NCI-H774 (cell line): ENCODE measurements at regions not wholly inside any gene's neighbourhood (a gene's known extent, or its start where the extent isn't known, plus 50 kb on each side); places are given as distances from the start of the nearest gene placed in this dataset.
"Not testable (repeated sequence)": the region's sequence is repeated elsewhere in the genome, so short reads cannot be mapped to it uniquely, and the experiment has no call there.

Experiments used
- DNase-seq: peaks from one replicate; lab custom pipeline; 2025; lab: John Stamatoyannopoulos, UW

- no peak for DNase-seq
These were observed 256.3 kb upstream of the IRF2BP2 start for GRCh38 chr1:234866007-234866866.

DNA sequence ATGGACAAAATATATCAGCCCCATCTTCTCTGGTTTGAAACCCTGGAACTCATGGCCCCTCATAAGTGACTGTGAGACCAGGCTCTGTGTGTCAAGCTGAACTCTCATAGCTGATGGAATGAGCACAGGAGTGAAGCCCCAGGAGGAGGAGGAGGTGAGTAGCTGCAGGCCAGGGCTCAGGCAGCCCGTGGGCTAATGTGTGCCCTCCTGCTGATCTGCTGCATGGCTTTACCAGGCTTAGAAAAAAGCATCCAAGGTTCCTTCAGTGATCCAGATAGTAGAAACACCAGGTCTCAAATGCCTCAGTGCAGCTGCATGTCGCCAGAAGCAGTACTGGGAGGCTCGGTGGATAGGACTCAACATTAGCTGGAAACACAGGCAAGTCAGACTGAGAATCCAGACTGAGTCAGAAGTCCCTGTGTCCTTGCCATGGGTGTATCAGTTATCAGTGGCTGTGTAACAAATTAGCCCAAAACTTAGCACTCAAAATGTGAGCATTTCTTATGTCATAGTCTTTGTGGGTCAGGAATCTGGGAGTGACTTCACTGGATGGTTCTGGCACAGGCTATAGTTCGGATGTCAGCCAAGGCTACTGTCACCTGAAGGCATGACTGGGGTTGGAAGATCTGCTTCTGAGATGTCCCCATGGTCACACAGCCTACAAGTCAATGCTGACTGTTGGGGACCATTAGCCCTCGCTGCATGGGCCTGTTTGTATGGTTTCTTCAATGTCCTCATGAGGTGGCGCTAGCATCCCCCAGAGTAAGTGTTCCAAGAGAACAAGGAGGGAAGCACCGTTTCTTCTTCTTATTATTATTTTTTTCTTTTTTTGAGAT is 255.4 kb upstream of the IRF2BP2 start:
- no peak for DNase-seq

DNA sequence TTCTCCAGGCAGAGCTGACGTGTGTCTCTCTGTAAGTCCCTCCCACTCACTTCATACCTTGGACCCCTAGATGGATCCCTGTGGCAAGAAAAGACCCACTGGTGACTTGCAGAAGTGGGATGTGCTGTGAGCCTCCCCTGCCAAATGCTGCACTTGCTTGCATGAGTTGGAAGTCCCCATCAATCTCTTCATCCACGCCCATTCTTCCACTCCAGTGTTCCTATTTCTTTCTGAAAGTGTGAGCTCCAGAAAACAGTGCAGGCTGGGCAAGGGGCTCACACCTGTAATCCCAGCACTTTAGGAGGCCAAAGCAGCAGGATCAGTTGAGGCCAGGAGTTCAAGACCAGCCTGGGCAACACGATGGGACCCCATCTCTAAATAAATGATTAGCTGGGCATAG is 254.1 kb upstream of the IRF2BP2 start:
- no peak for DNase-seq

DNA sequence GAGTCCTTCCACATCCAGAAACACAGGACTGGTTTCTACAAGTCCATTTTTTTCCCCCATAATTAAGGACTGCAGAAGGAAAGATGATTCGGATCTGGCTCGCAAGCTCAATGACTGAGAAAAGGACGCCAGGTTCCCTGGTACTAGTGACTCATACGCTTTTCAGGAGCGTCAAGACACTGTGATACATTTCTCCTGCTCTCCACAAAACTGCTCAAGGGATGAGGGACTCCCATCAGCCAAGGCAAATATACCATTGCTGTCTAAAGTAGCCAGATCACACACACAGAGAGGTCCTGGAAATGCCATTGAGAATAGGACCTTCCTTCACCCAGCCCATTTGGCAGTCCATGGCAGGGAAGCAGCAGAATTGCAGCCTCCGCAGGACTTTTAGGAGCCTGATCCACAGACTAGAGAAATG is 253.6 kb upstream of the IRF2BP2 start:
- no peak for DNase-seq

- no peak for DNase-seq
These were observed 253.1 kb upstream of the IRF2BP2 start for GRCh38 chr1:234862944-234863515.

- no peak for DNase-seq
These were observed 252.5 kb upstream of the IRF2BP2 start for GRCh38 chr1:234862360-234862943.

DNA sequence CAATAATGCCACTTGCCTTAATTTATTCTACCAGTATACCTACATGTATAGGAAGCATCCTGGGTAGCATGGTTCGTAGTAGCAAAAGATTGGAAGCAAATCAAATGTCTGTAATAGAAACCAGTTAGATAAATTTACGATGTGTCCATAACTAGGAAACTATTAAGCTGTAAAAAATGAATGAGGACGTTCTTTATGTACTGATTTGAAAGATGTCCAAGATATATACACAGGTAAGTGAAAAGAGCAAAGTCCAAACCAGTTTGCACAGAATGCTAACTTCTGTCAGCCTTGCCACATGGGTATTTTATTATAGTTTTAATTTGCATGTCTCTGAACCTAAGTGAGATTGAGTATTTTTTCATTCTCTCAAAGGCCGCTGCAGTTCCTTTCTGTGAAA is 251.8 kb upstream of the IRF2BP2 start:
- no peak for DNase-seq

- no peak for DNase-seq
These were observed 251.1 kb upstream of the IRF2BP2 start for GRCh38 chr1:234861024-234861620.

DNA sequence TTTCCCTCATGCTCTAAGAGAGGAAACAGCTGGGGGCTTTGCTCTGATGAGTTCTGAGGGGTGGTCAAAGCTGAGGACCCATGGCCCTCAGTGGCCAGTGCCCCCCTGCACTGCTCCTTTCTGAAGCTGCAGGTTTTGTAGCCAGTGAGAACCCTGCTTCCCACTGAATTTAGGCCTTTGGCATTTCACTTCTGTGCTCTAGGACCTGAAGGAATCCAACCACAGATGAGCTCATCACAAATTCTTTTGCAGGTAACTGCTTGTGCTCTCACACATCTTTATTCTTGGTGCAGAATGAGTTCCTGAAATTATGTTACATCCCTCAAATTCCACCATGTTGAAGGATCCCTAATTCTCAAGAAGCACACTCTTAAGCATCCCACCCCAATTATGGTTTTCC is 248.7 kb upstream of the IRF2BP2 start:
- no peak for DNase-seq

GRCh38 chr1:234856845-234857245 is 246.9 kb upstream of the IRF2BP2 start:
- DNase-seq: no peak

DNA sequence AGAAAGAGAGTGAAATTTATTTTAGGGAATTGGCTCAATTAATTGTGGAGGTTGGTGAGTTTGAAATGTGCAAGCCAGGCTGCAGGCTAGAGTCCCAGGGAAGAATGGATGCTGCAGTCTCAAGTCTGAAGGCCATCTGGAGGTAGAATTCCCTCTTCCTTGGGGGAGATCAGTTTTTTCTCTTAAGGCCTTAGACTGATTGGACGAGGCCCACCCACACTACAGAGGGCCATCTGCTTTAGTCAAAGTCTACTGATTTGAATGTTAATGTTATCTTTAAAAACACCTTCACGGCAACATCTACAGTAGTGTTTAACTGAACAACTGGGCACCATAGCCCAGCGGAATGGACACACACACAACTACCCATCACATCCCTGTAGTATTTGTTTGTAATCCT is 245.9 kb upstream of the IRF2BP2 start:
- DNase-seq: no peak

DNA sequence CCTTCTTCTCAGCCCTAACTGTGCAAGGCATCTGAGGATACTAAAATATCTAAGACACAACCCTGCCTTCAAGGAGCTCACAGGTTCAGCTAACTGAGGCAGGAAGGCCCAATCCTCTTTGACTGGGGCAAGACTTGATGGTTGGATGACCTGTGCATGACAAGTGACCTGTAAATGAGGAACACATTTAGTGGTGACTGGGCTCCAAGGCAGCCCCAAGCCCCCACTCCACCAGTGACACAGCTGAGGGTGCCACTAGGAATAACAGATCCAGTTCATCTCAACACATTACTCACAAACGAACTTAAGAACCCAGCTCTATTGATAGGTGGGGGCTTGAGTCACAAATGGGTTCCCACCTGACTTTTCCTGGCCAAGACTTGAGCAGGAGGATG is 244.7 kb upstream of the IRF2BP2 start:
- no peak for DNase-seq

- no peak for DNase-seq
These were observed 244.1 kb upstream of the IRF2BP2 start for GRCh38 chr1:234853906-234854644.

GRCh38 chr1:234852659-234853058 is 242.7 kb upstream of the IRF2BP2 start:
- no peak for DNase-seq

- DNase-seq: no peak
These were observed 241.8 kb upstream of the IRF2BP2 start for GRCh38 chr1:234851450-234852438.

DNA sequence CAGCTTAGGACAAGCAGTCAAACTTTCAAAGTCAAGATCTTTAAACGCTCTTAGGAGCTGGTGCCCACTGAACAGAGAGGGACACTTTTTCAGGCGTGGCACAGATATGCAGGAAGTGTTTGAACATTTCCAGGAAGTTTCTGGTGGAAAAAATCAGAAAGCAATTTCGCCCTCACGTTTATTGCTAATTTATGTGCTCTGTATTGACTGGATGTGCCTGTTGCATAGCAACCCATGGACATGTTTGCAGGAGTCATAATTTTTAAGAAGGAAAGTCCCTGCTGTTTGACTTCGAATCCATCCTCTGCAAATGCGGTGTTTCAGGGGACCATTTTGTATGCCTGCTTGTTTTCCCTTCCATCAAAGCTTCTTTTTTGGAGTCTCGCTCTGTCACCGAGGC is 239.9 kb upstream of the IRF2BP2 start:
- no peak for DNase-seq

DNA sequence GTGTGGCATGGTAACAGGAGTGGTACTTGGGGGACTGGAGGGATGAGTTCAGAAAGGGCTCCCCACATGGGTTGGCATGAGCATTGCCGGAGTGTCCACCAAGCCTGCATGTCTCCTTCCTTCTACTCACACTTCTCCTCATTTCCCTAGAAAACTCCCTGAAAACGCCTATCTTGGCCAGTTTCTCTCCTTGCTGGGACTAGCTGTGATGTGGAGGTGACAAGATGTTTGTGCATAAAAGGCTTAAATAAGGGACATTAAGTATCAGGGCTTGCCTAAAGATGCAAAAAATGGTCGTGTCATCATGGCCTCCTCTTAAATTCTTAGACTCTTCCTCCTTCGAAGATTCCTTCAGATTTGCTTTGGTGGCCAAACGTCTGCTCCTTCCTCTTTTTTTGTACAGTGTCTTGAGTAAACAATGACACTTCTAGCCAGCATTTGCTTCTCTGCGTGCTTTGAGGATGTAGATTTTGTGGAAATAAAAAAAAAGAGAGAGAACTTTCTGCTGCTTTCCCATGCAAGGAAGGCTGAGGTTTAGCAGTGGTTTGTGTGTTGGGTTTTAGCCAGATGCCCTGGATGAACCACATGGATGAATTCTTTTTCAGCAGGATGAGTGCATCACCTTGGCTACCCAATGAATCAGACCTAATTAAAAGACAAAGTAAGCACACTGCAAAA is 239.1 kb upstream of the IRF2BP2 start:
- no peak for DNase-seq

DNA sequence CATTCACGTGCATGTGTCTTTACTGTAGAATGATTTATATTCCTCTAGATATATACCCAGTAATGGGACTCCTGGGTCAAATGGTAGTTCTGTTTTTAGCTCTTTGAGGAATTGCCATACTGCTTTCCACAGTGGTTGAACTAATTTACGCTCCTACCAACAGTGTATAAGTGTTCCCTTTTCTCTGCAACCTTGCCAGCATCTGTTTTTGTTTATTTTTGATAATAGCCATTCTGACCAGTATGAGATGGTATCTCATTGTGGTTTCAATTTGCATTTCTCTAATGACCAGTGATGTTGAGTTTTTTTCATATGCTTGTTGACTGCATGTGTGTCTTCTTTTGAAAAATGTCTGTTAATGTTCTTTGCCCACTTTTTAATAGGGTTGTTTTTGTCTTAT is 236.8 kb upstream of the IRF2BP2 start:
- not testable (repeated sequence) for DNase-seq

DNA sequence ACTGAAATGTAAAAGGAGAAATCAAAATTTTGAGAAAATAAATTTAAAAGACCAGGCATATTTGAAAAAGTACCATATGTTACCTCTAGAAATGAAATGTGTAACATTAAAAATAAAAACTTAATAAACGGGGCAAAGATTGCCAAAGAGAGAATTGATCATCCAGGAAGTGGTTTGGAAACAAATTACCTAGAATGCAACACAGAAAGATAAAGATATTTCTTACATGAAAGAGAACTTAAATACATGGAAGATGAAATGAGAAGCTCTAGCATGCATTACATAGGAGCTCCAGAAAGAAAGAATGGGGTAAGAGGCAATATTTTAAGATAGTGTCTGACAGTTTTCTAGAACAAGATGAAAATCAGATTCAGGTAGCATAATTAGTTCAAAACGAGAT is 235.9 kb upstream of the IRF2BP2 start:
- DNase-seq: no peak
